ENCODE measurements at regions not wholly inside any gene's neighbourhood (a gene's known extent, or its start where the extent isn't known, plus 50 kb on each side); places are given as distances from the start of the nearest gene placed in this dataset.
"Not testable (repeated sequence)": the region's sequence is repeated elsewhere in the genome, so short reads cannot be mapped to it uniquely, and the experiment has no call there.

DNA sequence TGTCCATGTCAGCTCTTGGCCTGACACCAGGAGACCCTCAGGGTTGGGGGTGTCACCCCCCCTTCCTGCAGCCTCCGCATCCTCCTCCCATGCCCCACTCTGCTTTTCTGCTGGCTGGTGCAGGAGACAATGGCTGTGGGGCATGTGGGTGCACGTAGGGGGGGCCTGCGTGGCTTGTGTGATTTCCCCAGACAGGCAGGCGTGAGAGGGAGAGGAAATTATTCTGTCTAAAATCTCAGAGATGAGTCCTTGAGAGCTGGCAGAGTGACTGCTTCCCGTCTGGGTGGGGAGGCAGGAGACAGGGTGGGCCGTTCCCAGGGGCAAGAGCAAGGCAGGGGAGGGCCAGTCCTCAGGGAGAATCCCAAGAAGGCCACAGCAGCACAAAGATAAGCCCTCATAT lies 173.2 kb downstream of the TRIM43 start:
- H3K4me3 ChIP-seq (ENCODE audit: low read depth, low read length): not testable (repeated sequence)

DNA sequence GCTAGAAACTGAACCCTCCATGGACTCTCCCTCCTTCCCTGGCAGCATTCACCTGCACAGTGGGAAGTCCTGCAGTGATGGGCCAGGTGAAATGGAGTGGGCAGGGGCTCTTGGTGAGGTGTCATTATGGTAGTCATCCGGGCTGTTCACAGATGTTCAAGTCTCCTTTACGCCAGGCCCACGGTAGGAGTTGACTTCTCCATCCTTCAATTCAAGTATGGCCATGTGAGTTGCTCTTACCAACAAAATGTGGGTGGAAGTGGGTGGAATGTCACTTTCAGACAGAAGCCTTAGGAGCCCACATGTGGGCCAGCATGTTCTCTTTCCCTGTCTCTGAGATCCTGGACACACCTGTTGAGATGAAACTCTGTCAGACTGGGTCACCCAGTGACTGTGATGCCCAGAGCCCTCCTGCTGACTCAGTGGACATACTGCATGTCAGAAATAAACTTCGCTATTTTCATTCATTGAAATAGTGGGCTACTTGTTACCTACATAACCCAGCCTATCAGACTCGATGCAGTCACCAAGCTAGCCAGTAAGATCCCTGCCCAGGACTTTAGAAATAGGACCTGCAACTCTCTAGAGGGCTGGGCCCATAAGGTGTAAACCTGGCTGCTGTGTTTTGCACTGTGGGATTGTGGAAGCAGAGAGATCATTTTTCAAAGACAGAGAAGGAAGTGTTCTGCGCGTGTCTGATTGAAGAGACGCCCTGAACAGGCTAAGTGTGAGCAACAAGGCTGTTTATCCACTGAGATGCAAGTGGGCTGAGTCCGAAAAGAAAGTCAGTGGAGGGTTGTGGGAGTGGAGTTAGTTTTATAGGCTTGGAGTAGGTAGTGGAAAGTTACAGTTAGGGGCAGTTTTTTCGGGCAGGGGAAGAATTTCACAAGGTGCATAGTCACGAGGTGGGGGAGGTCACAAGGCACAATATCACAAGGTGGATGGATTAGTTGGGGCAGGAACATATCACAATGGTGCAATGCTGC lies 174.4 kb downstream of the TRIM43 start:
- H3K4me3 ChIP-seq (ENCODE audit: low read depth, low read length): not testable (repeated sequence)

DNA sequence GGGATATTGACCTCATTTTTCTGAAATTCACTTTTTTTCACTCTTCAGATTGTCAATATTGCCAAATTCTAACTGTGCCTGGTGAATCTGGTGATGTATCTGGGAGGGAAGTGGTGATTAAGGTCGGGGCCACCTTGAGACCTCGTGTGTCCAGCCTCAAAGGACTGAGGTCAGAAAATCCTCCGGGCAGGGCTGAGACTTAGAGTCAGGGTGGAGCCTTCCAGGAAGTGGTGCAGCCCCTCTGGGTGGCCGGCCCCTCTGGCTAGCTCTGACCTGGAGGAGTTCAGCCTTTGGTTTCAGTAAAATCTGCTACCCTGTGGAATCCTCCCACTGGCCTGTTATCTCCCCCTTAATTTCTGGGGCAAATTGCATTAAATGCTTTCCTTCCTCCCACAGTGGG lies 175.7 kb downstream of the TRIM43 start:
- not testable (repeated sequence) for H3K4me3 ChIP-seq (ENCODE audit: low read depth, low read length)

DNA sequence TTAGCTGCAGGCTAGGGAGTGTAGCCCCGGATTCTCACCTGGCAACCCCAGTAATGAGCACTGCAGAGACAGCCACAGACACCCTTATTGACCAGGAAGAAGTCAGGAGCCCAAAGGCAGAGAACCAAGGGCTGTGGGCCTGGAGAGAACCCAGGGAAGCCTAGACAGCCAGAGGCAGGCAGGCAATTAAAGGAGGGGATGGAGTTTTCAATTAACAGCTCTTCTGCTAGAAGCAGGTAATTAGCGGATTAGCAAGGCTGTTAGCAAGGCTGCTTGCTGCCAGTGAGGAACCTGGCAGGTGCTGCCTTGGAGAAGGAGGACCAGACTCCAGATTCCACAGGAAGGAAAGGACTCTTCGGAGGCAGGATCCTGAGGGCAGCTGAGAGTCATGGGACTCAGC lies 176.1 kb downstream of the TRIM43 start:
- not testable (repeated sequence) for H3K4me3 ChIP-seq (ENCODE audit: low read depth, low read length)

DNA sequence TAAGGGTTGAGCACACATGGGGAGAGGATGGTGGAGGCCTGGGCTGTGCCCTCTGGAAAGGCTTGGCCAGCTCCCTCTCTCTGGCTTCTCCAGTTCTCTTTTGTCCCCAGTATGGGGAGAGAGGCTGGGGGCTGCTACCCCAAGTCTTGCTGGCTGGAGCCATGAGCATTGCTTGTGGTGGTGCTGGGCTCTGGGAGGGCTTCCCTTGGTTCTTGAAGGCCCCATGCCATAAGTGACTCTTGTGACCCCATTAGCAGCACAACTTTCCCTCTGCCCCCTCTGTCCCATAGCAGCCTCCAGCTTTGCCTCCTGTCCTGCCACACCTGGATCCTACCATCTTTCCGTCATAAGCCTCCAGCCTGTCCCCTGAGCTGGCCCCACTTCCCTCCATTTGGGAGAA lies 177.5 kb downstream of the TRIM43 start:
- not testable (repeated sequence) for H3K4me3 ChIP-seq (ENCODE audit: low read depth, low read length)

DNA sequence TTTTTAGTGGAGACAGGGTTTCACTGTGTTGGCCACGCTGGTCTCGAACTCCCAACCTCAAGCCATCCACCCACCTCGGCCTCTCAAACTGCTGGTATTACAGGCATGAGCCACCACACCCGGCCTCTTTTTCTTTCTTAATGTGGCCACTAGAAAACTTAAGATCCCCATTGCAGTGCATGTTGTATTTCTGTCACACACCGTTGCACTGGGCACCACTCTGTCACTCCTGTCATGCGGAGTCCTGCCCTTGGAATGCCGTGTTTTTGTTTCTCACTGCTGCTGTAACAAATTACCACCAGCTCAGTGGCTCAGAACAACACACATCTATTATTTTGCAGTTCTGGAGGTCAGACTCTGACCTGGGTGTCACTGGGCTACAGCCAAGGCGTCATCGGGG lies 178.9 kb downstream of the TRIM43 start:
- not testable (repeated sequence) for H3K4me3 ChIP-seq (ENCODE audit: low read depth, low read length)

DNA sequence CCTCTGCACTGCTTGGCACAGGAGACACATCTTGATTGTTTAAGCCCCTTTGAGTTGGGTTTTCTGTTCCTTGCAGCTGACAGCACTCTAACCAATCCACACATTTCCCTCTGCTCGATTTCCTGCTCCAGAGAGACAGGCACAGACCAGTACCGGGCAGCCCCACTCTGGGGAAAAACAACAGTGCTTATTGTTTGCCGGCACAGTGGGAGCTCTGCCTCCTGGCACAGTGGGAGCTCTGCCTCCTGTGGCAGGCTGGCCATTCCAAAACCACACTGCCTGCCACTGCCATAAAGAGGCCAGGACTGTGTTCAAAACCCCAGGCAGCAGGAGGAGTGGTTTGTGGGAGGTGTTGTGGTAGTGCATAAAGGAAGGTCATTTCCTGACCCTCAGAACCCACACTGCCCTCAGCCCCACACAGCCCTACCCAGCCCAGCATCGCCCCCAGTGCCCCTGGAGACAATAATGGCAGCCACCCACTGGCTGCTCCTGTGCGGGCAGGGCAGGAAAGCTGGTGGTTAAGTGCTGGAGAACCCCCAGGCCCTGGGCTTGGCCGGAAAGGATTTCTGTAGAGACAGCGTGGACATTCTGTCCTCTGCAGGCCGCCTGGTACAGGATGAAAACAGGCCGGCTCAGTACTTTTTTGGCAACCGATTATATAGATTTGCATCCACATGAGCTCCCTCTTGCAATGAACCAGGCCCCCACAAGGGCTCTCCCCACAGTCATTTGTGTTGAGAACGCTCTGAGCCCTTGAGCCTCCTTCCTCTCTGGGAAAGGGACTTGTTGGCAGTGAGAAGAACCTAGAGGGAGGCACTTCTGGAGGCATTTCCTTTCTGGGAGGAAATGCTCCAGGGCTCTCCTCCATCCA lies 182.8 kb downstream of the TRIM43 start:
- not testable (repeated sequence) for H3K4me3 ChIP-seq (ENCODE audit: low read depth, low read length)

DNA sequence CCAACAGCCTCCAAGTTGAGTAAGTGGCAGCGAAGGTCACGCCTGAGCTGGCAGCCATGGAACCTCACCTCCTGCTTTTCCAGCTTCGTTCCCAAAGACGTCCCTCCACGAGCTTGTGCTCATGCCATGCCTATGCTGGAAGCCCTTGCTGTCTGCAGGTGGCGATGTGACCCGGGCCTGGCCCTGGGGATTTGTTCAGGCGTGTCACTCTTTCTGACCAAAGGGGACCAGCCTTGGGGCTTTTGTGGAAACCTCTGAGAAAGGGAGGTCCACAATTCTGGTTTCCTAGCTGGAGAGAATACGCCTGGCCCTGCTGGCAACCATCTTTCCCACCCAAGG lies 183.4 kb downstream of the TRIM43 start:
- not testable (repeated sequence) for H3K4me3 ChIP-seq (ENCODE audit: low read depth, low read length)

Measured in iPS-11a (cell line).